Neural cell (in vitro differentiated cells): ENCODE measurements at regions not wholly inside any gene's neighbourhood (a gene's known extent, or its start where the extent isn't known, plus 50 kb on each side); places are given as distances from the start of the nearest gene placed in this dataset.

Source experiments
- CTCF ChIP-seq: fragments of 450-650 bp; IDR thresholded peaks from 2 replicates; pipeline ENCODE4 v1.5.1; 2014; ENCODE audit warnings: antibody characterized with exemption, mild to moderate bottlenecking, moderate library complexity; ENCODE audit not compliant: poor library complexity, severe bottlenecking
- EP300 ChIP-seq: fragments of 450-650 bp; conservative IDR thresholded peaks from 2 replicates; pipeline ENCODE4 v1.6.1; 2014; ENCODE audit warnings: antibody characterized with exemption, mild to moderate bottlenecking, moderate library complexity; ENCODE audit not compliant: poor library complexity, severe bottlenecking
- POLR2AphosphoS5 ChIP-seq: IDR thresholded peaks from 2 replicates; pipeline ENCODE4 v1.6.1; 2012

- TF ChIP-seq CTCF (no peak), EP300 (no peak), POLR2AphosphoS5 (no peak)
Measured at GRCh38 chr5:54387031-54387430, 68.5 kb upstream of the HSPB3 start.
